ENCODE measurements at regions not wholly inside any gene's neighbourhood (a gene's known extent, or its start where the extent isn't known, plus 50 kb on each side); places are given as distances from the start of the nearest gene placed in this dataset.
"Not testable (repeated sequence)": the region's sequence is repeated elsewhere in the genome, so short reads cannot be mapped to it uniquely, and the experiment has no call there.

DNA sequence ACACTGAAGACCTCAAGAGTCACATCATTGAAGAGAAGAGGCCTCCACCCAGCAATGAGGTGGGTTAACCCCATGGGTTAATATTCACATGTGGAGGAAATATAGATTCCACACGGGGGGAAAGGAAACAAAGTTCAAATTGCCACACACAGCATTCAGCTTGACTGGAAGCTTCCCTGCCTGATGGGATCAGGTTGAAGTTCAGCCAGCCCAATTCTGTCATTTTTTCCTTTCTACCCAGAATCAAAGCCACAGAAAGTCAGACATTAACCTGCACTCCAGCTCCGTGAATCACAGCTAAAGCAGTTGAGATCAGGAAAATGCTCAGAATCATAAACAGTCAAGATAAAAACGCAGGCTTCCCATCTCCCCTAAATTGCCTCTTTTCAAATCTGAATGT, 208.7 kb upstream of the OBI1 start:
- TF ChIP-seq, protein P1, sequence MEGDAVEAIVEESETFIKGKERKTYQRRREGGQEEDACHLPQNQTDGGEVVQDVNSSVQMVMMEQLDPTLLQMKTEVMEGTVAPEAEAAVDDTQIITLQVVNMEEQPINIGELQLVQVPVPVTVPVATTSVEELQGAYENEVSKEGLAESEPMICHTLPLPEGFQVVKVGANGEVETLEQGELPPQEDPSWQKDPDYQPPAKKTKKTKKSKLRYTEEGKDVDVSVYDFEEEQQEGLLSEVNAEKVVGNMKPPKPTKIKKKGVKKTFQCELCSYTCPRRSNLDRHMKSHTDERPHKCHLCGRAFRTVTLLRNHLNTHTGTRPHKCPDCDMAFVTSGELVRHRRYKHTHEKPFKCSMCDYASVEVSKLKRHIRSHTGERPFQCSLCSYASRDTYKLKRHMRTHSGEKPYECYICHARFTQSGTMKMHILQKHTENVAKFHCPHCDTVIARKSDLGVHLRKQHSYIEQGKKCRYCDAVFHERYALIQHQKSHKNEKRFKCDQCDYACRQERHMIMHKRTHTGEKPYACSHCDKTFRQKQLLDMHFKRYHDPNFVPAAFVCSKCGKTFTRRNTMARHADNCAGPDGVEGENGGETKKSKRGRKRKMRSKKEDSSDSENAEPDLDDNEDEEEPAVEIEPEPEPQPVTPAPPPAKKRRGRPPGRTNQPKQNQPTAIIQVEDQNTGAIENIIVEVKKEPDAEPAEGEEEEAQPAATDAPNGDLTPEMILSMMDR (IDR thresholded peaks at IDR 0.05), result no peak

DNA sequence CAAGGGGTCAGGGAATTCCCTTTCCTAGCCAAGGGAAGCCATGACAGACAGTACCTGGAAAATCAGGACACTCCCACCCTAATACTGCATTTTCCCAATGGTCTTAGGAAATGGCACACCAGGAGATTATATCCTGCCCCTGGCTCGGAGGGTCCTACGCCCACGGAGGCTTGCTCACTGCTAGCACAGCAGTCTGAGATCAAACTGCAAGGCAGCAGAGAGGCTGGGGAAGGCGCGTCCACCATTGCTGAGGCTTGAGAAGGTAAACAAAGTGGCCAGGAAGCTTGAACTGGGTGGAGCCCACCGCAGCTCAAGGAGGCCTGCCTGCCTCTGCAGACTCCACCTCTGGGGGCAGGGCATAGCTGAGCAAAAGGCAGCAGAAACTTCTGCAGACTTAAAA, 207.1 kb upstream of the OBI1 start:
- H3K9me3 Mint-ChIP-seq, result peaks cover 14% of the 10 kb centered on the region
- DNase-seq; H3K4me3 Mint-ChIP-seq; H3K36me3 Mint-ChIP-seq (ENCODE audit: low read depth); H3K27ac Mint-ChIP-seq; H3K27me3 Mint-ChIP-seq (ENCODE audit: low read depth, poor library complexity); H3K4me1 Mint-ChIP-seq: not testable (repeated sequence)

More for the DNA sequence above, 208.7 kb upstream of the OBI1 start:
- no peak overlapping the region for H3K4me3 Mint-ChIP-seq
- no peak for DNase-seq
- H3K27ac Mint-ChIP-seq, result no peak overlapping the region
- H3K9me3 Mint-ChIP-seq, result peaks cover 10% of the 10 kb centered on the region
- H3K27me3 Mint-ChIP-seq (ENCODE audit: low read depth, poor library complexity), result no peaks in the 10 kb centered on the region
- H3K4me1 Mint-ChIP-seq, result no peaks in the 10 kb centered on the region
- H3K36me3 Mint-ChIP-seq (ENCODE audit: low read depth), result no peaks in the 10 kb centered on the region

DNA sequence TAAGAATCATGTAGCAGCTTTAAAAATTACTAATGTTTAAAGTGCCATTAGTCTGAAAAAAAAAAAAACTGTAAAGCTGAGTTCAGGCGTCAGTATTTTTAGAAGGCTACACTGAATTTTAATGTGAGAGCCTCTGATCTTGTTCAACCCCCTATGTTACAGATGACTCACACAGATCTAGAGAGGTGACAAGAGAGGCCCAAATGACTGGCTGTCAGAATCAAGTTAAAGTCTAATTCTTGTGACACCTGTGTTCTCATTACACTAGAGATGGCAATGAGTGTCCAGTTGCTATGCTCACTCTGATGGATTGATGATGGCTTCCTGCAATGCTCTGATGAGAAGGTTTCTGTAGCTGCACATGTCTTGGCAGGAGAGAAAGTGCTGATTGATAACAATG, 203.5 kb upstream of the OBI1 start:
- H3K36me3 Mint-ChIP-seq (ENCODE audit: low read depth), result peaks cover 5% of the 10 kb centered on the region
- peaks cover 49% of the 10 kb centered on the region for H3K9me3 Mint-ChIP-seq
- TF ChIP-seq, protein P1 (IDR thresholded peaks at IDR 0.05), result no peak
- H3K27ac Mint-ChIP-seq, result no peak overlapping the region
- DNase-seq, result no peak
- no peaks in the 10 kb centered on the region for H3K4me1 Mint-ChIP-seq
- no peak overlapping the region for H3K4me3 Mint-ChIP-seq
- no peaks in the 10 kb centered on the region for H3K27me3 Mint-ChIP-seq (ENCODE audit: low read depth, poor library complexity)

DNA sequence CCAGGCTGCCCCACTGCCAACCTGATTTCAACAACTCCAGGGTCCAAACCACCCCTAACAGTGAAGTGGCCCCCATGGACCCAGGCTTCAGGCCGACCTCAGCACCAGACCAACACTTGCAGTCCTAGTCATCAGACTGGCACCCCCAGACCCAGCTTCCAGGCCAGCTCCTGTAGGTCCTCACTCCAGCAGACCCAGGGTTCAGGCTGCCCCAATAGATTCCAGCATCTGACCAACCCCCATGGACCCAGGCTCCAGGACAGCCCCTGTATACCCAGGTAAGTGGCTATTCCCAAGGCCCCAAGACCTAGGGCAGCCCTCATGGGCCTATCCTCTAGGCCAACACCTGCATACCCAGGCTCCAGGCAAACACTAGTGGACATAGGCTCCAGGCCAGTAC, 193.8 kb upstream of the OBI1 start:
- TF ChIP-seq, protein P1 (IDR thresholded peaks at IDR 0.05), result no peak
- H3K9me3 Mint-ChIP-seq, result peaks cover 32% of the 10 kb centered on the region
- no peak overlapping the region for H3K4me3 Mint-ChIP-seq
- H3K4me1 Mint-ChIP-seq, result no peaks in the 10 kb centered on the region
- peaks cover 8% of the 10 kb centered on the region for H3K36me3 Mint-ChIP-seq (ENCODE audit: low read depth)
- no peaks in the 10 kb centered on the region for H3K27me3 Mint-ChIP-seq (ENCODE audit: low read depth, poor library complexity)
- no peak for DNase-seq
- H3K27ac Mint-ChIP-seq, result no peak overlapping the region

DNA sequence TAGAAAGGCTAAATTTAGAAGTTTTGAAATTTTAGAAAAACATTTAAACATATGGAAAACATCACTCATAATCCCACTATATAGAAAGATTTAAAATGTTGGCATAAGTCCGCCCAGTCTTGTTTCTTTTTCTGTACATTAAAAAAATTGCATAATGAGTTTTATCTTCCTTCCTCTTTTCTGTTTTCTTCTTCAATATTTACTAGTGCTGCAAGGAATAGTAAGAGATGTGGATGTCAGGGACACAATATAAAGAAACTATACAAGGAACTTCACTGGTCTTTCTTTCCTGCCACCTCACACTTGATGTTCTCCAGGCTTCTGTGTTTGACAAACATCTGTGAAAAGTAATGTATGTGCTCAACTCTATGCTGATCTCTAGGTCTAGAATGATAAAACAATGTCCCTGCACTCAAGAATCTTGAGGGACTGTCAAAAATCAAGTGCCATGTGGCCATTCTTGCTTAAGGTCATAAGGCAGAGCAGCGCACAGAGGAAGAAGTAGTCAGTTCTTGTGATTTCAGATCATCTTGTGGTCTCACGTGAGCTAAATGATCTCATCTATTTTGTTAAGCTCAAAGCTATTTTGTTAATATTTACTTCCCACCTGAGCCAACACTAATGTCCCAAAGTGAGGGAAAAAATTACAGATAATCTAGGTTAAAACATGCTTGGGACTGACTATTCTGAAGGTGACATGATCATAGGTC, 186.9 kb upstream of the OBI1 start:
- Mint-ChIP-seq H3K4me3 (no peak overlapping the region), H3K4me1 (peaks cover 7% of the 10 kb centered on the region), H3K27me3 (ENCODE audit: low read depth, poor library complexity) (peaks cover 5% of the 10 kb centered on the region), H3K27ac (no peak overlapping the region), H3K36me3 (ENCODE audit: low read depth) (no peaks in the 10 kb centered on the region), H3K9me3 (no peaks in the 10 kb centered on the region)
- no peak for DNase-seq
- TF ChIP-seq, protein P1 (IDR thresholded peaks at IDR 0.05), result no peak

DNA sequence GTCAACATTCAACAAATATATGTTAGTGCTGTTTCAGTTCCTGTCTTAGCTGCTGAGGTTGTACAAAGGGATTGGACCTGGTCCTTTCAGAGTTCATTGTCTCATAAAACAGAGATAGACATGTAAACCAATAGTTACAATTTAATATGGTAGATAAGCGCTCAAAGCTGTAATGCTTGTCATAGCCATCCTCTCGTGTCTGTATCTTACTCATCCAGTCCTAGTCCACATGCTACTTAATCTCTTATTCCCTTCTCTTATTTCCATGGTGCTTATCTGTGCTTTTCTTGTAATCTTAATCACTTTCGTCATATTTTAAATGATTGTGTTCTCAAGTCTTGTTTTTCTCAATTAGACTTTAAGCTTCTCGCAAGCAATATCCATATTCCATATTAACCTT, 185.2 kb upstream of the OBI1 start:
- TF ChIP-seq, protein P1 (IDR thresholded peaks at IDR 0.05), result no peak
- peaks cover 7% of the 10 kb centered on the region for H3K27me3 Mint-ChIP-seq (ENCODE audit: low read depth, poor library complexity)
- DNase-seq, result no peak
- no peaks in the 10 kb centered on the region for H3K36me3 Mint-ChIP-seq (ENCODE audit: low read depth)
- peaks cover 7% of the 10 kb centered on the region for H3K4me1 Mint-ChIP-seq
- no peak overlapping the region for H3K27ac Mint-ChIP-seq
- no peak overlapping the region for H3K4me3 Mint-ChIP-seq
- H3K9me3 Mint-ChIP-seq, result no peaks in the 10 kb centered on the region

Data from nephron progenitor cell (in vitro differentiated cells).